ENCODE measurements at regions not wholly inside any gene's neighbourhood (a gene's known extent, or its start where the extent isn't known, plus 50 kb on each side); places are given as distances from the start of the nearest gene placed in this dataset.

DNA sequence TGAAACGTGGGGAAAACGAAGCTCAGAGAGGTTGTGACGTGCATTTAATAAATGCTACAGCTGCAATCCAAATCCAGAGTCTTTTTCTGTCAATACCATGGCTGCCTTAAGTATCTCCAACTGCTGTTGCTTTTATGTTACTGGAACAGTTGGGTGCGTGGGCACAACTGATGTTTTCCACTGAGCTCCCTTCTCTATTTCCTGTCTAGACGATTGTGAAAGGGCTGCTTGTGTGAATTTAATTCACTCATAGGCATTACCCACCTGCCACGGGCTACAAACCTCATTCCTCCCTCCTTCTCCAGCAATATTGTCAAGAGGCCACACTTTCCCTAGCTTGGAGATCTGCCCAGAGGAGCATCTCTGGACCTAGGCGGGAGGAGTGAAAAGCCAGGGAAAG is 526.0 kb downstream of the MID1IP1 start:
- TF ChIP-seq, protein P1, sequence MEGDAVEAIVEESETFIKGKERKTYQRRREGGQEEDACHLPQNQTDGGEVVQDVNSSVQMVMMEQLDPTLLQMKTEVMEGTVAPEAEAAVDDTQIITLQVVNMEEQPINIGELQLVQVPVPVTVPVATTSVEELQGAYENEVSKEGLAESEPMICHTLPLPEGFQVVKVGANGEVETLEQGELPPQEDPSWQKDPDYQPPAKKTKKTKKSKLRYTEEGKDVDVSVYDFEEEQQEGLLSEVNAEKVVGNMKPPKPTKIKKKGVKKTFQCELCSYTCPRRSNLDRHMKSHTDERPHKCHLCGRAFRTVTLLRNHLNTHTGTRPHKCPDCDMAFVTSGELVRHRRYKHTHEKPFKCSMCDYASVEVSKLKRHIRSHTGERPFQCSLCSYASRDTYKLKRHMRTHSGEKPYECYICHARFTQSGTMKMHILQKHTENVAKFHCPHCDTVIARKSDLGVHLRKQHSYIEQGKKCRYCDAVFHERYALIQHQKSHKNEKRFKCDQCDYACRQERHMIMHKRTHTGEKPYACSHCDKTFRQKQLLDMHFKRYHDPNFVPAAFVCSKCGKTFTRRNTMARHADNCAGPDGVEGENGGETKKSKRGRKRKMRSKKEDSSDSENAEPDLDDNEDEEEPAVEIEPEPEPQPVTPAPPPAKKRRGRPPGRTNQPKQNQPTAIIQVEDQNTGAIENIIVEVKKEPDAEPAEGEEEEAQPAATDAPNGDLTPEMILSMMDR (IDR thresholded peaks at IDR 0.05) = no peak
- TF ChIP-seq EP300 (IDR thresholded peaks at IDR 0.05) = no peak

Measured in ovary (tissue), 3 donors.